Activated CD4-positive, alpha-beta T cell treated with anti-CD3 and anti-CD28 coated beads, Interleukin-2, Interleukin-4, amounts not matched to agents 100 ng/mL and 50 ng/mL, durations not matched to agents 16 hours and 8 hours (primary cell): ENCODE measurements at regions not wholly inside any gene's neighbourhood (a gene's known extent, or its start where the extent isn't known, plus 50 kb on each side); places are given as distances from the start of the nearest gene placed in this dataset.
"Not testable (repeated sequence)": the region's sequence is repeated elsewhere in the genome, so short reads cannot be mapped to it uniquely, and the experiment has no call there.

ENCODE experiments used
- DNase-seq: peaks from one replicate; pipeline ENCODE4 v3.0.0-alpha.2; 2020; ENCODE audit warnings: low spot score

DNA sequence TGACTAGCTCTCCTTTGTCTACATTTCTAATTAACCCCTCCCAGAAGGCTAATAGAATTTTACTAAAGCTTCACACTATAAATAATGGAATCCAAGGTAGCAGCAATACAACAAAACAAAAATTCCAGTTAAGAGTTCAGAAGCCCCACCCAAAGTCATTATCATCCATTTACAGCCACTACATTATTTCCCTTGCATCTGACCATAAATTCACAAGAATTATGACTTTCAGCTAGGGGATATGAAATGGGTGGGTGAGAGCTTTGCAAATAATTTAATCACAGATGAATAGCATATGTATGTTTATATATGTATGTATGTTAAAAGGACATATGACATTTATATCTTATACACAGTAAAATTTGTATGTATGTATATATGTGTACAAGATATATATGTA lies 65.3 kb upstream of the PTGDR start:
- DNase-seq: no peak

DNA sequence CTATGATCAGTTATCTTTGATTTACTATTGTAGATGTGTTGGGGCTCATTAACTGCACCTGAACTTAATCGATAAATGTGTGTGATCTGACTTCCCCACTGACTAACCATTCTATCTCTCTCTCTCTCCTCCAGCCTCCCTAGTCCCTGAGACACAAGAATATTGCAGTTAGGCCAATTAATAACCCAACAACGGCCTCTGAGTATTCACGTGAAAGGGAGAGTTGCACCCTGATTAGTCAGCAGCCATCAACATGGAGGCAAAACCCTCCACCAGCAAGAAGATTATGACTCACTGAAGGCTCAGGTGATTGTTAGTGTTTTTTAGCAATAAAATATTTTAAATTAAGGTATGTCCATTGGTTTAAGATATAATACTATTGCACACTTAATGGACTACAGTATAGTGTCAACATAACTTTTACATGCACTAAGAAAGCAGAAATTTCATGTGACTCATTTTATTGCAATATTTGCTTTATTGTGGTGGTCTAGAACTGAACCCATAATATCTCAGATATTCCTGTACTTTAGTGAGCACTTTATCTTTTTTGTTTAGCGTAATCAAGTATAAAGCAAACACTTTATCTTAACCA lies 77.1 kb upstream of the PTGDR start:
- DNase-seq: no peak

DNA sequence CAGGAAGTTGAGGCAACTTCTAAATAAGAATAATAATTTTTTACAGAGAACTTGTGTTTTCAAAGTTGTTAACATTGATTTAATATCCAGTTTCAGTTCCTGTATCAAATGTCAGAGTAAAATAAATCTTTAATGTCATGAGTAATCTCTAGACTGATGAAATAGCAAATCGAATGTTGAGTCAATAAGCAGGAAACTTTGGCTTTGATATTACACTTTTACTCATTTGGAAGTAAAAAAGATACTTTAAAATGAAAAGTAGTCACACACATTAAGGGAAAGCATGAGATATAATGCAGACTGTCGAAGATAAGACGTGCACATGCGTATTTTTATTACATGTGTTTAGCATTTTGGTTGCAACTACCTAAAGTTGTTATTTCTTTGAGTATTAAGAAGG lies 78.2 kb upstream of the PTGDR start:
- DNase-seq: peak; percentile 43

DNA sequence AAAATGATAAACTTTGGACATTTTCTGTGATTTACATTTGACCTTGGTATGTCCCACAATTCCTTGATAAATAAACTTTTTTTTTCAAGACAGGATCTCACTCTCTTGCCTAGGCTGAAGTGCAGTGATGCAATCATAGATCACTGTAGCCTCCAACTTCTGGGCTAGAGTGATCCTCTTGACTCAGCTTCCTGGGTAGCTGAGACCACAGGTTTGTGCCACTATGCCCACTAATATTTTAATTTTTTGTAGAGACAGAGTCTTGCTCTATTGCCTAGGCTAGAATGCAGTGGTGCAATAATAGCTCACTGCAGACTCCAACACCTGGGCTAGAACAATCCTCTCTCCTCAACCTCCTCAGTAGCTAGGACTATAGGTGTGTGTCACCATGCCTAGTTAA lies 79.1 kb upstream of the PTGDR start:
- no peak for DNase-seq

DNA sequence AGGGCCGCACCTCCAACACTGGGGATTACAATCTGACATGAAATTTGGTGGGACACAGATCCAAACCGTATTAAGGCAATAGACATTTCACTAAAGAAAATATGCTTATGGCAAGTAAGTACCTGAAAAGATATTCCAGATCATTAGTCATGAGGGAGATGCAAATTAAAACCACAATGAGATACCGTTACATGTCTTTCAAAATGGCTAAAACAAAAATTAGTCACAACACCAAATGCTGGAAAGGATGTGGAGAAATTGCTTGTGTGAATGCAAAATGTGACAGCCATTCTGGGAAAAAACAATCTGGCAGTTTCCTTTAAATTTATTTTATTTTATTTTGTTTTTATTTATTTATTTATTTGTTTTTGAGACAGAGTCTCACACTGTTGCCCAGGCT lies 82.3 kb upstream of the PTGDR start:
- no peak for DNase-seq

DNA sequence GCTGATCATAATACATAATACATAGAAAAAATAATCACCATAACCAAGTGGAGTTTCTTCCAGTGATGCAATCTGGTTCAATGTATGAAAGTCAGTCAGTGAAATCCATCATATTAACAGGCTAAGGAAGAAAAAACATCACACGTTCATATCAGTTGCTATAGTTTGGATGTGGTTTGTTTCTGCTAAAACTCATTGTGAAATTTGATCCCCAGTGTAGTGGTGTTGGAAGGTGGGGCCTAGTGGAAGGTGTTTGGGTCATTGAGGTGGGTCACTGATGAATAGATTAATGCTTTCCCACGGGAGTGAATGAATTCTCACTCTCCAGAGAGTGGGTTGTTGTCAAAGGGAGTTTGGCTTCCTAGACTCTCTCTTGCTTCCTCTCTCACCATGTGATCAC lies 84.6 kb upstream of the PTGDR start:
- no peak for DNase-seq

DNA sequence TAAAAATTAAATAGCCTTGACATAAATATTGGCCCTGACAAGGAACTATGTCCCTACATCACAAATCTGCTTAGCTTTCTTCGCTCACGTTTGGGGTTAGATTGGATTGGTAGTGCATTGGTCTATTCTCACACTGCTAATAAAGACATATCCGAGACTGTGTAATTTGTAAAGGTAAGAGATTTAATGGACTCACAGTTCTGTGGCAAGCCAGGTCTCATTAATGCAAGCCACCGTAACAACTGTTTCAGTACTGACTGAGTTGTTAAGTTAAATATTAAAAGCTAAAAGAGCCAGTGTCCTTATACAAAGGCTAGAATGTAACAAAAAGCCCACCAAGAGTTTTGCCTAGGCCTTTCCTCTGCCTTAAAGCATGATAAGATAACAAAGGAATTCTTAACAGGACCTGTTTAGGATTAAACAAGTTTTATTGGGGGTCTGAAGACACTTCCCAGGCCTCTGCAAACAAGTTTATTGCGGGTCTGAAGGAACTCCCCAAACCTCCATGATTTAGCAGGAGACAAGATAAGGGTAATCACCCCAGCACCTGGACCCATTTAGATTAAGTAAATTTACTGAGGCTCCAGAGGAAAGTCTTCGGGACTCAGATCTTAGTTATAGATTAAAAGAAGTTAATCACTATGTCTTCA lies 88.2 kb upstream of the PTGDR start:
- no peak for DNase-seq

DNA sequence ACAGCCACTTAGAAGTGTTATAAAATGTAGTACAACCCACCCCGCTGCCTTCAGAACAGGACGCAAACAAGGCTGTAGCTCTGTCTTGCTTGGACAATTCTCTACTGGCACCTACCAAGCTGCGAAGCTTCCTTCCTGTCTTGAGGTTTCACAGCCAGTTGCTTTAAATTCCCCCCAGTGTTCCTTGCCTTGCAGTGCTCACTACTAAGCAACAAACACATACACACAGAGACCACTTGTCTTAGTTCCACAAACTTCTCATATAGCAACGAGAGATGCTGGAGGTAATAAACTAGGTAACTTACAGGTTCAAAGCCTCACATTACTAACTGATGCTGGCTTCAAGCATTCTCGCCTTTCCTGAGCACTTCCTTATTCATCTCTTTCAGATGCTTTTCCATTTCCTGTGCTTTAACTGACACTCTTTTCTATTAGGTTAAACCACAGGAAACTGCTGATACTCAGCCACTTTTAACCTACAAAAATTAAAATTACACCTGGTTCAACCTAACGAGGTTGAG lies 91.5 kb upstream of the PTGDR start:
- DNase-seq: peak; percentile 15

DNA sequence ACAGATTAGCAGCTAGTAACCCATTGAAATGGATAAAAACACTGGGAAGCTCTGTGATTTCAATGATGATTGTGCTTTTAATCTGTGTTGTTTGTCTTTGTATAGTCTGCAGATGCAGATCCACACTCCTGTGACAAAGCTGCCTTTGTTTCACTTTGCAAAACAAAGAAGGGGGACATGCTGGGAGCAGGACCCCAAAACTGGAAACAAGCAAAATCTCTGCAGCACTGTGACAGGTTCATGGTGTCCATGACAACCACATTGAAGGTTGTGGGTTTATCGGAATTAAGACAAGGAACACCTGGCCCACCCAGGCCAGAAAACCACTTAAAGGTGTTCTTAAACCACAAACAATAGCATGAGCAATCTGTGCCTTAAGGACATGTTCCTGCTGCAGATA lies 95.6 kb upstream of the PTGDR start:
- DNase-seq: not testable (repeated sequence)

DNA sequence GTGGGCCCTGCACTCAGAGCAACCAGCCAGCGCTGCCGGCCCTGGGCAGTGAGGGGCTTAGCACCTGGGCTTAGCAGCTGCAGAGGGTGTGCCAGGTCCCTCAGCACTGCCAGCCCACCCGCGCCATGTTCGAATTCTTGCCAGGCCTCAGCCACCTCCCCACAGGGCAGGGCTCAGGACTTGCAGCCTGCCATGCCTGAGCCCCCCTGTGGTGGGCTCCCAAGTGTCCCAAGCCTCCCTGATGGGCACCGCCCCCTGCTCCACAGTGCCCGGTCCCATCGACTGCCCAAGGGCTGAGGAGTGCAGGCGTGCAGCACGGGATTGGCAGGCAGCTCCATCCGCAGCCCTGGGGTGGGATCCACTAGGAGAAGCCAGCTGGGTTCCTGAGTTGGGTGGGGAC lies 98.0 kb upstream of the NID2 start:
- no peak for DNase-seq

DNA sequence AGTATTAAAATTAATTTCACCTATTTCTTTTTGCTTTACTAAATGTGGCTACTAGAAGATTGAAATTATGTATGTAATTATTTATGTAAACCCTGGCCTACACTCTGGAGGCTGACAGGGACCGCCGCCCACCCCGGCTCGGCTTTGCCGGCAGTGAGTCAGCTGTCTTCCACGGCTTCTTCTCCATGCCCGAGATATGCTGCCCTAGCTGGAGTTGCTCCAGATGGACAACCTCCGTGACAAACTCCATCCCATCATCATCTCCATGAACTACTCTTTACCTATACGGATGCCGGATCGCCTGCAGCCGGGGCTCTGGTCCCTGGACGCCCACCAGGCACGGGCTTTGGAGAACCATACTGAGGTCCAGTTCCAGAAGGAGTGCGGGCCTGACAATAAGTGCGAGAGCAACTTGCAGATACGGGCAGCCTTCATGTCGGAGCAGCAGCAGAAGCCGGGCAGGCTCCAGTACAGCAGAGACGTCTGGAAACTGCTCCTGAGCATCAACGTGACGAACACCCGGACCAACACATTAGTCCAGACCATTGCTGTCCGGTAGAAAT lies 86.9 kb upstream of the NID2 start:
- no peak for DNase-seq

DNA sequence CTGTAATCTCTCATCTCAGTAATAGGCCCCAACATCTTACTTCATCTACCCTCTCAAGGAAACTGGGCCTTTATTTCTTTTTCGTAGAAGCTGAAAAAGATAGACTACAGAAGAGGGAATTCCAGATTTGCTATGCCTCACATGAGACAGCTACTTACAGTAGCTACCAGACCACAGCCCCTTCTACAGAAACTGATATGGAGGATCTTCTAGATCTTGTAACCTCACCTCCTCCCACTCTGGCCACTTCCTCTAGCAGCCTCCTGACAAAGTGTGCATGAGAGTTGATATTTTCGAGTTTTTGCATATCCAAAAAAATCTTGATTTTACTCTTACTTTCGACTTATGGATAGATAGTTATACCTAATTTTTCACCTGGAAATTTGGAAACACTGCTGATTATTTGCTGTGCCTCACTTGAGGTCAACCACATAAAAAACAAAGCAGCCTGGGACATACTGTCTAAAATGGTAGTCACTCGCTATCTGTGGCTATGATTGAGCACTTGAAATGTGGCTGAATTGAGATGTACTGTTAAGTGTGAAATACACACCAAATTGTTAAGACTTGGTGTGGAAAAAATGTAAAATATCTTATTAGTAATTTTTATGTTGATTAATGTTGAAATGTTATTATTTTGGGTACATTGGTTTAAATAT lies 86.3 kb upstream of the NID2 start:
- DNase-seq: no peak

DNA sequence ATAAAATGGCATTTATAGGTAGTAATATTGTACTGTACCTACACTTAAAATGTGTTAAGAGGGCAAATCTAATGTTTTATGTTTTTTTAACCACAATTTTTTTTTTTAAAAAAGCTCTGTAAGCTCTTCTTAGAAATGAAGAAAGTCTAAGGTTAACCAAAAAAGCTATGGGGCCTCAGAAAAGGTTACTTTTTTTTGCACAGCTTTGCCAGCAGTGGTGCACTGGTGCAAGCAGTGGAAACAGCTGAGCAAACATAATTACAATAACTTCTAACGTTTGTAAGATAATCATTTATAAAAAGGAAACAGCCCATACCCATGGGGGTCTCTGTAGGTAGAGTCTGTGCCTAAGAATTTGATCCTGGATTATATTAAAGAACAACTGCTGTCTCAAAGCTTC lies 85.1 kb upstream of the NID2 start:
- no peak for DNase-seq

DNA sequence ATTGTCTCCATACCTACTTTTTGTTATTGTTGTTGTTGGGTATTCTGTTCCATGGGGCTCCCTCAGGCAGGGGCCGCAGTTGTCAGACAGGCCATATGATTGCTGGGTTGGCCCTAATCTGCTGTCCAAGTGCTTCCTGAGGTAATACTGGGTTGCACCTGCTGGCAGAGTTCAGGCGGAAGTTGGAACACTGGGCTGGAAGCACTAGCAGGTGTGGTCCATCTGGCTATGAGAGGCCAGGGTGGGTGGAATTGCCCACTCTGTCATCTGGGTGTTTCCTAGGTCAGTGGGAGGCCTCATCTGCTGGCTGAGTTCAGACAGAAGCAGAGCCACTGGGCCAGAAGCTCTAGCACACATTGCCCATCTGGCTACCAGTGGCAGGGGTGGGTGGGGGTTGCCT lies 81.3 kb upstream of the NID2 start:
- DNase-seq: no peak

DNA sequence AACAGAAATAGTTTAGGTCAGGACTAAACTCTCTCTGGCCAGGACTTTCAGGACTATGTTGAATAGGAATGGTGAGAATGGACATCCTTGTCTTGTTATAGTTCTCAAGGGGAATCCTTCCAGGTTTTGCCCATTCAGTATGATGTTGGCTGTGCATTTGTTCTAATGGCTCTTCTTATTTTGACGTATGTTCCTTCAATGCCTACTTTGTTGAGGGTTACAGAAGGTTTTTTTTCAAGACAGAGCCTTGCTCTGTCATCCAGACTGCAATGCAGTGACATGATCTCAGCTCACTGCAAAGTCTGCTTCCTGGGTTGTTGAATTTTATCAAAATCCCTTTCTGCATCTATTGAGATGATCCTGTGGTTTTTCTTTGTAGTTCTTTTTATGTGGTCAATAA lies 79.5 kb upstream of the NID2 start:
- no peak for DNase-seq

DNA sequence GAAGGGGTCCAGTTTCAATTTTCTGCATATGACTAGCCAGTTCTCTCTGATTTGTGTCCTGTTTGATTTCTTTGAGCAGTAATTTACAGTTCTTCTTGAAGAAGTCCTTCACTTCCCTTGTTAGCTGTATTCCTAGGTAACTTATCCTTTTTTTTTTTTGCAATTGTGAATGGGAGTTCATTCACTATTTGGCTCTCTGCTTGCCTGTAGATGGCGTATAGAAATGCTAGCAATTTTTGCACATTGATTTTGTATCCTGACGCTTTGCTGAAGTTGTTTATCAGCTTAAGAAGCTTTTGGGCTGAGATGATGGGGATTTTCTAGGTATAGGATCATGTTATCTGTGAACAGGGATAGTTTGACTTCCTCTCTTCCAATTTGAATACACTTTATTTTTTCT lies 77.6 kb upstream of the NID2 start:
- DNase-seq: no peak

DNA sequence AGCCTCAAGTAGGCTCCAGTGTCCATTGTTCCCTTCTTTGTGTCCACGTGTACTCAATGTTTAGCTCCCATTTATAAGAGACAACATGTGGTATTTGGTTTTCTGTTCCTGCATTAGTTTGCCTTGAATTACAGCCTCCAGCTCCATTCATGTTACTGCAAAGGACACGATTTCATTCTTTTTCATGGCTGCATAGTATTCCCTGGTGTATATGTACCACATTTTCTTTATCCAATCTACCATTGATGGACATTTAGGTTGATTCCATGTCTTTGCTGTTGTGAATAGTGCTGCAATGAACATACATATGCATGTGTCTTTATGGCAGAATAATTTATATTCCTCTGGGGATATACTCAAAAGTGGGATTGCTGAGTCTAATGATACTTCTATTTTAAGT lies 75.2 kb upstream of the NID2 start:
- DNase-seq: not testable (repeated sequence)

DNA sequence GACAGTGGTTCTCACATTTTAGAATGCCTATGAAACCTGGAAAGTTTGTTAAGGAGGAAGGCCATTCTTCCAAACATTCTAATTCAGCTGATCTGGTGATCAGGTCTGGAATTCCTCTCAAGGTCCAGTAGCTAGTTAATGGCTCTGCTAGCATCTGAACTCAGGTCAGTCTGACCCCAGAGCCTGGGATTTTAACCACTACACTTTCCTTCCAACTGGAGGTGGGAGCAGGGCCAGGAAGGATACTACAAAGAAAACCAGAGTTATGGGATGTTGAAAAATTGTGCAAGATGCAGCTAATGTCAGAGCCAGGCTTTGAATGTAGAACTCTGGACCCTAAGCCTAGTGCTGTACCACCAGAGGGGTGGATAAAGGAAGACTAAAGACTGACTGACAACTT lies 73.6 kb upstream of the NID2 start:
- no peak for DNase-seq

DNA sequence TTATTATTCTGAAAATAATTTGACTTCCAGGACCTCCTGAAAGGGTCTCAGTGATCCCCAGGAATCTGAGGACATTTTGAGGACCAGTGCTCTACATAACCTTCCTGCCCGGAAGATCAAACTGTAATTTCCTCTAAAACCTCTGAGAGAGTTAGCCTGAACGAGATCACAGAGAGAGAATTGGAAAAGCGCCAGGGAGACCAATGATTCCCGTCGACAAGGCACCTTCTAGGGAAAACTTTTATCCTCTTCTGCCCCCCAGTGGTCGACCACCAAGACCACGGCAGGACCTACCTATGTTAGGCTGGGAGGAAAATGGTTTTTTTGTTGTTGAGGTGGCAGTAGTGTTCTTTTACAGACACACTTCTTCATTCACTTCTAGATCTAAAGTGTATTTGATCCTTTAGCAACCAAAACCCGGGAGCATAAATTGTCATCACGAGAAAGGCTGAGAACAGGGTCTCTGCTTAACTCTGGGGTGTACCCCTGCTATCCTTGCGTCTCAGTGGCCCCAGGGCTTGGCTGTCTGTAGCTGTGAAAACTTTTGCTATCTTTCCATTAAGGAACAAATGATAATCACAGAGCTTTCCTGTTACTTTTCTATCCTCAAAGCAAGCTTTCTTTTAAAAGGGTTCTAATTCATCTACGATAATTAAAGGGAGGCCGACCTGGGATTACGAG lies 62.9 kb upstream of the NID2 start:
- DNase-seq: peak; percentile 39

DNA sequence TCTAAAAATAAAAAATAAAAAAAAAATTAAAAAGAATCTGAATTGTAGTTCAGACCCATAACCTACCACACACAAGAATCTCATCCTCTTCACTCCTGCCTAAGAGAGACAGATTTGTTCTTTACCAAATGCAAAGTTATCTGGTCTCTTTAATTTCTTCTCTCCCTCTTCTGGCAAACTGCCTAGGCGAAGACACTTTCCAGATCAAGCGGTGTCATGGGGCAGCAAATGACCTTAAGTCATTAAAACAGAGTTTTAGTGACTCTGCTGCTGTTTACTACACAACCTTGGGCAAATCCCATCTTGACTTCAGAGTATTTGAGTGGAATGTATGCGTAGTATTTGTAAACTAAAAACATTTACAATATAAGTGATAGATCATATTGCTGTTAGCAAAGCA lies 60.9 kb upstream of the NID2 start:
- DNase-seq: no peak

DNA sequence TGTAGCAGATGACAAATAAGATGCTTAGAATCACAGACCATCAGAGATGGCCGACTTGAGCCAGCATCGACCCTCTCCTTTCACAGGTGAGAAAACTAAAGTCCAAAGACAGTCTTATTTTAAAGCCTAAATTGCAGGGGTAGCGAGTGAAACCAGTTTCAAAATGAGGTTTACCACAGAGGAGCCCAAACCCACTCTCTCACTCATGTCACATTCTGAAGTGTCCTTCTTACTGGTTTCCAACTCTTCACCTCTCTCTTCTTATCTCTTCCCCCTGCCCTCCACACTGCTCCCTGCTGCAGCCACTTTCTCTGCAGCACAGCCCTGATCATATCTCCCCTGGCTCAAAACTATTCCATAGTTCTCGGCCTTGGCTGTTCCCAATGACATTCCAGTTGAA lies 57.0 kb upstream of the NID2 start:
- no peak for DNase-seq

DNA sequence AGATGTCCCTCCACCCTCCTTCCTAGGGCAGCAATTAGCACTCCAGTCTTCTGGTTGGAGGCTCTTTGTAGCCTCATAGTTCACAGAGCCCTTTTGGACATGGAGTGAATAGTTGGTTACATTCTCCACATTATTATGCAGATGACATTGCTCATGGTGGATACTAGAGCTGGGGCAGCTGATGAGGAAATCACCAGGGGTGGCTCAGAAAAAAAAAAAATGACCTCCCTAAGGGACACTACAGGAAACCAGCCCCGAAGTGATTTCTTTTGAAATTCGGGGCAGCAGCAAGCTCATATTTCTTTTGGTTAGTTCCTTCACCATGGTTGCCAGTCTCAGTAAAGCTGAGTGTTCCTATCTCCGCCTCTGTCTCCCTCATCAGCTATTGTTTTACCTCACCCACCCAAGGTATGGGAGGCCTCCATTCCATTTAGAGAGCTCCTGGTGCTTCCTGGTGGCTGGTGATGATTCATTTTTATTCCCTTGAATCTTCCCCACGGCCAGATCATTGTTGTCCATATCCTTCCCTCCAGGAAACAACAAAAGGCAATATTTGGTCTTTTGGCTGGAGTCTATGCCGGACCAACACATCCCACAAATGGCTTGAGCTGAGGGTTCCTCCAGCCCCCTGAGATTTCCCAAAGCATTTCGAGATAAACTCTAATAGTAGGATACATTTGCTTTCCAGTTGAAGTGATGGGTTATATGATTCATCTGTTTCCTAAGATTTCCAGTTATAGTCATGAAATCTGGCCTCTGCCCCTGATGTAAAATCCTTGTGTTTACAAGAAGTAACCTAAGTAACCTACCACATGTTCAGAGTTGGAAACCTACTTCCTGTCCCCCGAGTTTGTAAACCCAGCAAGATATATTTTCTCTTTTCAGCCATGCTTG lies 56.2 kb upstream of the NID2 start:
- DNase-seq: no peak
